Mammary epithelial cell (primary cell): ENCODE measurements at regions not wholly inside any gene's neighbourhood (a gene's known extent, or its start where the extent isn't known, plus 50 kb on each side); places are given as distances from the start of the nearest gene placed in this dataset.

ENCODE experiments used
- EZH2 ChIP-seq: IDR thresholded peaks from 2 replicates; pipeline ENCODE4 v1.6.1; 2012; ENCODE audit warnings: low read length, inconsistent platforms, borderline replicate concordance
- TF ChIP-seq, protein P1 (sequence below), 2 donors: IDR thresholded peaks in 1 of 2; conservative IDR thresholded peaks in 1 of 2; 2 replicates each; pipeline ENCODE4 v1.5.1; 2011 to 2012; ENCODE audit warnings: inconsistent platforms in 2 of 2, low read length in 2 of 2, mild to moderate bottlenecking in 2 of 2, control low read depth in 1 of 2, low read depth in 1 of 2; ENCODE audit not compliant: insufficient read depth in 1 of 2; ENCODE audit errors: extremely low read depth in 1 of 2

DNA sequence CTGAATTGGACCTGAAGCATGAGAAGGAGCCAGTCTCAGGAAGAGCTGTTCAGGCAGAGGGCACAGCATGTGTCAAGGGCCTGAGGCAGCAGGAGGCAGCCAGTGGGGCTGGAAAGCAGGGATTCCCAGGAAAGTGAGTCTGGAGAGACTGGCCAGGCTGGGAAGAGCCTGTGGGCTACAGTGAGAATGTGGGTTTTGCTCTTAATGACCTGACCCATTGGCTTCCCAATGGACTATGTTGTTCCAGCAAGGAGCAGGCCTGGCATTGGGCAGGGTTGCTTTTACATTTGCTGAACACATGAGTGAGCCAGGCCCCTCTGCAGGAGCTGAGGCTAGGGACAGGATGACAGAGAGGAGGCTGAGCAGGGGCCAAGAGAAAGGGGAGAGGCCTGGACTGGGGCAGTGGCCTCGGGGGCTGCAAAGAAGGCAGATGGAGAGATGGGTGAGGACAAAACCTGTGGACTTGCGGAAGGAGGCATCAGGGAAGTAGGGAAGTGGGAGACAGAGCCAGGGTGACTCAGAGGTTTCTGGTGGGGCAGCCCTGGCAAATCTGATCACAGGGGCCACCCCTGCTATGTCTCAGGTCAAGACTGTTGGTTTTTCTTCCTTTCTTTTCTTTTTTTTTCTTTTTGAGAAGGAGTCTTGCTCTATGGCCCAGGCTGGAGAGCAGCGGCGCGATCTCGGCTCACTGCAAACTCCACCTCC lies 65.9 kb upstream of the NEK6 start:
- TF ChIP-seq, protein P1, sequence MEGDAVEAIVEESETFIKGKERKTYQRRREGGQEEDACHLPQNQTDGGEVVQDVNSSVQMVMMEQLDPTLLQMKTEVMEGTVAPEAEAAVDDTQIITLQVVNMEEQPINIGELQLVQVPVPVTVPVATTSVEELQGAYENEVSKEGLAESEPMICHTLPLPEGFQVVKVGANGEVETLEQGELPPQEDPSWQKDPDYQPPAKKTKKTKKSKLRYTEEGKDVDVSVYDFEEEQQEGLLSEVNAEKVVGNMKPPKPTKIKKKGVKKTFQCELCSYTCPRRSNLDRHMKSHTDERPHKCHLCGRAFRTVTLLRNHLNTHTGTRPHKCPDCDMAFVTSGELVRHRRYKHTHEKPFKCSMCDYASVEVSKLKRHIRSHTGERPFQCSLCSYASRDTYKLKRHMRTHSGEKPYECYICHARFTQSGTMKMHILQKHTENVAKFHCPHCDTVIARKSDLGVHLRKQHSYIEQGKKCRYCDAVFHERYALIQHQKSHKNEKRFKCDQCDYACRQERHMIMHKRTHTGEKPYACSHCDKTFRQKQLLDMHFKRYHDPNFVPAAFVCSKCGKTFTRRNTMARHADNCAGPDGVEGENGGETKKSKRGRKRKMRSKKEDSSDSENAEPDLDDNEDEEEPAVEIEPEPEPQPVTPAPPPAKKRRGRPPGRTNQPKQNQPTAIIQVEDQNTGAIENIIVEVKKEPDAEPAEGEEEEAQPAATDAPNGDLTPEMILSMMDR (conservative IDR thresholded peaks at IDR 0.05 in 1 of 2, IDR thresholded peaks at IDR 0.05 in 1 of 2; ENCODE audit: extremely low read depth in 1 of 2, insufficient read depth in 1 of 2, low read depth in 1 of 2, low read length in 2 of 2) = no peak
- TF ChIP-seq EZH2 = no peak
